Stimulated activated CD4-positive, alpha-beta T cell treated with anti-CD3 and anti-CD28 coated beads, Interleukin-12 subunit alpha, Interleukin-12 subunit beta, amount 100 ng/mL, for 24 hours (primary cell): ENCODE measurements at regions not wholly inside any gene's neighbourhood (a gene's known extent, or its start where the extent isn't known, plus 50 kb on each side); places are given as distances from the start of the nearest gene placed in this dataset.

Experiments
- DNase-seq, 2 experiments: peaks; one replicate each; pipeline ENCODE4 v3.0.0-alpha.2; 2020; ENCODE audit warnings: low read depth in 2 of 2

- DNase-seq, result no peak
Measured at GRCh38 chr11:35077709-35078469, 61.1 kb upstream of the CD44 start.

DNA sequence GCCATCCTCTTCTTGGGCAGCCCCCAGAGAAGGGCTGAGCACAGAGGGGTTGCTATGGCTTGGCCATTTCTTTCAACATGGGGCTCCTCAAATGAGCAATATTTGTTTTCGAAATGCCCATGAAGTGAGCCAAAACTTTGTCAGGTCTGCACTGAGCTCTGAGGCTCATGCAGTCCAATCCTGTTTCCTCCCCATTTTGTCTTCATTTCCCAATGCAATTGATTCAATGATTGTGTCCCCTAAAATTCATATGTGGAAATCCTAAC, 60.6 kb upstream of the CD44 start:
- no peak for DNase-seq

GRCh38 chr11:35079611-35080010, 59.4 kb upstream of the CD44 start:
- no peak for DNase-seq

GRCh38 chr11:35082321-35083180, 56.4 kb upstream of the CD44 start:
- peak; percentile 52 to 69 for DNase-seq

GRCh38 chr11:35083181-35083430, 55.9 kb upstream of the CD44 start:
- DNase-seq, result no peak

- DNase-seq, result peak; percentile 31 to 46
Measured at GRCh38 chr11:35083431-35084238, 55.3 kb upstream of the CD44 start.

DNA sequence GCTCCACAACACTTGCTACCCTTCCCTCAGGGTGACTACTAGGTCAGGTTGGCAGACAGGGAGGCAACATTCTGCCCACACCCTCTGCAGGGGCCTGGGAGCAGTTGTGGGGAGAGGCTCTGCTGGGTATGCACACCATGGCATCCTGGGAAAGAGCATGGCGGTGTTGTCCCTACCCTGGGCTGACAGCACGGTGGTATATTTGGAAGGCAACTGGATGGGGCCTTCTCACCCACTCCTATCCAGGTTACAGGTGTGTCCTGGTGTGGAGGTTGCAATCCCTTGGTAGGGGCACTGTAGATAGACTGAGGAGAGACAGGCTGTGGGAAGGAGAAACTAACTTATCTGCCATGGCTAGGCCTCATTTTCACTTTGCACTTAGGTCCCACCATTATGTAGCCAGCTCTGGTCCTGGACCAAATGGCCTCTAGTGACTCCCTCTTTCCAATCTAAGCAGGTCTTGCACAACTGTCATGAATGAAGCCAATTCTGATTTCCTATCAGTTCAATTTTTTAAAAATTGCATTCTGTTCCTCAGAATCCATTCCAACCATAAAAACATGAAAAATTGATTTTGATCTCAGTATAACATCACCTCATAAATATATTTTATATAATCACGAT, 54.0 kb upstream of the CD44 start:
- DNase-seq, result no peak

GRCh38 chr11:35085531-35086165, 53.3 kb upstream of the CD44 start:
- no peak for DNase-seq

DNA sequence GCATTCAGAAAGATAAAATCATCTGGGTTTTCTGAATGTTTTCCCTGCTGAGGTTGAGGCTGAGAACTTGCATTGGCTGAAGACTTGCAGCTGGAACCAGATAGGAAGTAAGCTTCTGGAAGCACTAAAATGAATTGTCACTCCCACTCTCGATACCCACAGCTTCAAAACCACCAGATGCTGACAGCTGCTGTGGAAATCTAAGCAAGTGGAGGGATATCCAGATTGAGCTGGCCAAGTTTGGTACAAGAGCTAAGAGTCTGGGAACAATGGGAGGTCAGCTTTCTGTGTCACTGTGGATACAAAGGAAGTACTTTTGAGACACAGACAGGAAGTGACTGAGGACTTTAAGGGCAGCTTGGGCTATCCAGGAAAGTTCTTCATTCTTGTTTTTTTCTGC, 51.3 kb upstream of the CD44 start:
- DNase-seq, result no peak

DNA sequence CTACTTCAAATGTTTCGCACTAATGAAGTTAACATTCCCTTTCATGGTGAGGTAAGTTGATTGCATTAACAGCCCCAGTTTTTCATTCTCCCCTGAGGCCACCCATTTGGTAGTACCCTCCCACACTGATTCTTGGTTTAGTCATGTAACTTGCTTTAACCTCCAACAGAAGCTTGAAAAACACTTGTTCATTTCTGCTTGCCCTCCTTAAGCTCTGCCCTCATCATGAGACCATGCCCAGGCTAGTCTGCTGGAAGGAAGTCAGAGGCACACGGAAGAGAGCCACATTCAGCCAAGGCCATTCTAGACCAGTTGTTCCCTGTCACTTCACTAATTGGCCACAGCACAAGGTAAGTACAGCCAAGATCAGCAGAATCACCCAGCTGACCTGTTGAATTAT, 50.7 kb upstream of the CD44 start:
- no peak for DNase-seq

GRCh38 chr11:35088676-35089075, 50.3 kb upstream of the CD44 start:
- DNase-seq, result no peak
